ENCODE measurements at regions not wholly inside any gene's neighbourhood (a gene's known extent, or its start where the extent isn't known, plus 50 kb on each side); places are given as distances from the start of the nearest gene placed in this dataset.

DNA sequence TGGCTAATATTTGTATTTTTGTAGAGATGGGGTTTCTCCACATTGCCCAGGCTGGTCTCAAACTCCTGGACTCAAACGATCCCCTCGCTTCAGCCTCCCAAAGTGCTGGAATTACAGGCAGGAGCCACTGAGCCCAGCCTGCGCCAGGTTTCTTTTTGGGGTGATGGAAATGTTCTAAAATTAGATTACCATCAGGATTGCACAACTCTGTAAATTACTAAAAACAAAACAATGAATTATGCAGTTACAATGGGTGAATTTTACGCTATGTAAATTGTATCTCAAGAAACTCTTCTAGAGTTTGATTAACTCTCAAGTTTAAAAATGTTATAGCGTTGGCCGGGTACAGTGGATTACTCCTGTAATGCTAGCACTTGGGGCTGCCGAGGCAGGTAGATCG is 118.9 kb upstream of the TBL1X start:
- no peak for DNase-seq
- TF ChIP-seq, protein P1, sequence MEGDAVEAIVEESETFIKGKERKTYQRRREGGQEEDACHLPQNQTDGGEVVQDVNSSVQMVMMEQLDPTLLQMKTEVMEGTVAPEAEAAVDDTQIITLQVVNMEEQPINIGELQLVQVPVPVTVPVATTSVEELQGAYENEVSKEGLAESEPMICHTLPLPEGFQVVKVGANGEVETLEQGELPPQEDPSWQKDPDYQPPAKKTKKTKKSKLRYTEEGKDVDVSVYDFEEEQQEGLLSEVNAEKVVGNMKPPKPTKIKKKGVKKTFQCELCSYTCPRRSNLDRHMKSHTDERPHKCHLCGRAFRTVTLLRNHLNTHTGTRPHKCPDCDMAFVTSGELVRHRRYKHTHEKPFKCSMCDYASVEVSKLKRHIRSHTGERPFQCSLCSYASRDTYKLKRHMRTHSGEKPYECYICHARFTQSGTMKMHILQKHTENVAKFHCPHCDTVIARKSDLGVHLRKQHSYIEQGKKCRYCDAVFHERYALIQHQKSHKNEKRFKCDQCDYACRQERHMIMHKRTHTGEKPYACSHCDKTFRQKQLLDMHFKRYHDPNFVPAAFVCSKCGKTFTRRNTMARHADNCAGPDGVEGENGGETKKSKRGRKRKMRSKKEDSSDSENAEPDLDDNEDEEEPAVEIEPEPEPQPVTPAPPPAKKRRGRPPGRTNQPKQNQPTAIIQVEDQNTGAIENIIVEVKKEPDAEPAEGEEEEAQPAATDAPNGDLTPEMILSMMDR (IDR thresholded peaks at IDR 0.05), result no peak
- no peak for TF ChIP-seq EP300 (IDR thresholded peaks at IDR 0.05)
- no peak for TF ChIP-seq POLR2A (IDR thresholded peaks at IDR 0.05)
- Histone ChIP-seq H3K27me3 (no peaks in the 10 kb centered on the region), H3K9me3 (no peaks in the 10 kb centered on the region), H3K4me3 (no peak overlapping the region), H3K36me3 (no peaks in the 10 kb centered on the region), H3K4me1 (peaks cover 0 to 25% (median 17%) of the 10 kb centered on the region in 4 donors), H3K27ac (no peak overlapping the region)
- intact Hi-C loops (cut with DNase I), result loop anchor here (10.0 kb wide), 3 partner anchors 121 to 359 kb away; no protein-coding TSS in a partner anchor
- WGBS, 2 donors, result 91 to 92% methylated on average over 8 of the region's 8 CpGs

DNA sequence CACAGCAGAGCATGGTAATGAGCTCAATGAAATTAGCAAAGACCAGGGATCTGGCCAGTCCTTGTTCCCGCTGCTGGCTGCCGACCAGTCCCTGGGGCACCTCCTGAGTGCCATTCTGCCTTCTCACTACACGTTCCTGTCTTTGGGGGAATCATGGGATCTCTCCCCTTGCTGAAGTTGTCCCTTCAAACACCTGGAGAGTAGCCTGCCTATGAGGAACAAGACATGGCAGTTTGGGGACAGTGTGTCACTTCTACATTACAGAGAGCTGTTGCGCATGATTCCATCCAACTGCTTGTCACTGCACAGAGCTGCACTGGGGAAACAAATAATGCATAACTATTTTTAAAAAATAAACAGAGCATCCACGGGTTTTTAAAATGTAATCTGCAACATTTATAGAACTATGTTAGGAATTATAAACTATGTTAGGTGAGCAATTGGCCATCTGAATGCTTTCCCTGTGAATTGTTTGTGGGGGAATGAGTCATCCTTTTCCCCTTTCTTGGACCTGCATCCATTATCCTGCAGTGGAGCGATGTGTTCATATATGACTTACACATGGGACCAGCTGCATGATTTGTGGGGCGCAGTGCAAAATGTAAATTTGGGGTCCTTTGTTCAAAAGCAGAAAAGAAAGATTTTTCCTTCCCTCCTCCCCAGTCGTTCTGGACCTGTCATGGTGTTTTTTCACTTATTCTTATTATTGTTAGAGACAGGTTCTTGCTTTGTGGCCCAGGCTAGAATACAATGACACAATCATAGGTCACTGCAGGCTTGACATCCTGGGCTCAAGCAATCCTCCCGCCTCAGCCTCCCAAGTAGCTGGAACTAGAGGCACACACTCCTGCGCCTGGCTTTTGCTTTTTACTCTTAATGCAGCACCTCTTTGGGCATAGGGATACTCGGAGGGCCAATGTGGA is 115.0 kb upstream of the TBL1X start:
- Histone ChIP-seq H3K27me3 (no peaks in the 10 kb centered on the region), H3K9me3 (no peaks in the 10 kb centered on the region), H3K27ac (peak overlapping the region in 2 of 4 donors; percentile 42 to 51), H3K36me3 (no peaks in the 10 kb centered on the region), H3K4me1 (peaks cover 0 to 6% (median 0%) of the 10 kb centered on the region in 4 donors), H3K4me3 (no peak overlapping the region)
- 82 to 85% methylated on average over 11 of the region's 11 CpGs for WGBS, 2 donors
- intact Hi-C loops (cut with DNase I), result loop anchor here (10.0 kb wide), 3 partner anchors 125 to 355 kb away; no protein-coding TSS in a partner anchor
- TF ChIP-seq, protein P1 (IDR thresholded peaks at IDR 0.05), result no peak
- TF ChIP-seq POLR2A (IDR thresholded peaks at IDR 0.05) (no peak), EP300 (IDR thresholded peaks at IDR 0.05) (no peak), POLR2AphosphoS5 (IDR thresholded peaks at IDR 0.05) (no peak)
- DNase-seq, result no peak

DNA sequence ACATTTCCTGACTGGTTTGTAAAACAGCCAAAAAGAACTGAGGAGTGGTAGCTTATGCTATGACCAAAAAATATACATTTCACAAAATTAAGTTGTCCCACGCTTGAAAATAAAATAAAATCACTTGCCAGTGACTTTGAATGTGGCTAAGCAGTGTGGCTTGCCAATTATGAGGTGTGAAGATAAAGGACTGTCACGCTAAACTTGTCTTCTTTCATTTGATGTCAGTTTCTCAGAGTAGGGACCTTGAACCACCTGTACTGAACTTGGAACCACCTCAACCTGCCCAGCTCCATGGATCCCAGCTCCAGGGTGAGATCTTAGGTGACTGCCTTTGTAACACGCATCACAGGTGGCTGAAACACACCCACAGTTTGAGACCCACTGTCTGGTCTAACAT is 113.7 kb upstream of the TBL1X start:
- H3K27me3 ChIP-seq, result no peaks in the 10 kb centered on the region
- TF ChIP-seq, protein P1 (IDR thresholded peaks at IDR 0.05), result no peak
- TF ChIP-seq POLR2A (IDR thresholded peaks at IDR 0.05), result no peak
- TF ChIP-seq EP300 (IDR thresholded peaks at IDR 0.05), result no peak
- TF ChIP-seq POLR2AphosphoS5 (IDR thresholded peaks at IDR 0.05), result no peak
- H3K36me3 ChIP-seq, result no peaks in the 10 kb centered on the region
- H3K27ac ChIP-seq, result no peak overlapping the region
- no peak overlapping the region for H3K4me3 ChIP-seq
- no peaks in the 10 kb centered on the region for H3K9me3 ChIP-seq
- intact Hi-C loops (cut with DNase I), result no loop called here
- 85 to 88% methylated on average over 3 of the region's 3 CpGs for WGBS, 2 donors
- H3K4me1 ChIP-seq, result peaks cover 0 to 6% (median 0%) of the 10 kb centered on the region in 4 donors
- no peak for DNase-seq

DNA sequence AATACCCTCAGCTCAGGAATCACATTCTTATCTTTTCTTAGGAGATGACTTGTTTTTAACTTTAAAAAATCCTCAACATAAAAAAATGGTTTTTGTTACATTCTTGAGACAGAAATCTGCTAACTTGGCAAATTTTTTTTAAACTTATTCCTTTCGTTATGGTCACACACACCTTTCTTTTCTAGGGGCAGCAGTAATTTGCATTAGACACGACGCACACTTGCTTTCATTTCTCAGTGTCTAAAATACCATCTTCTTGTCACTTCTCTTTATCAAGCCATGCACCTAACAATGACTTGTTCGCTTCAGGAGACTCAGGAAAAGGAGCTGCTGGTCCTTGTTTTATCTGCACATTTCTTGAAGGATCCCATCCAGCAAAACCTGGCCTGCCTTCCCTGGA is 112.6 kb upstream of the TBL1X start:
- DNase-seq, result no peak
- intact Hi-C loops (cut with DNase I), result no loop called here
- Histone ChIP-seq H3K27me3 (no peaks in the 10 kb centered on the region), H3K9me3 (no peaks in the 10 kb centered on the region), H3K4me1 (peaks cover 0 to 6% (median 0%) of the 10 kb centered on the region in 4 donors), H3K27ac (no peak overlapping the region), H3K36me3 (no peaks in the 10 kb centered on the region), H3K4me3 (no peak overlapping the region)
- TF ChIP-seq EP300 (IDR thresholded peaks at IDR 0.05) (no peak), POLR2AphosphoS5 (IDR thresholded peaks at IDR 0.05) (no peak), POLR2A (IDR thresholded peaks at IDR 0.05) (no peak)
- TF ChIP-seq, protein P1 (IDR thresholded peaks at IDR 0.05), result no peak
- 26 to 37% methylated on average over 4 of the region's 4 CpGs for WGBS, 2 donors
